Dedifferentiated amniotic fluid mesenchymal stem cell (primary cell): ENCODE measurements at regions not wholly inside any gene's neighbourhood (a gene's known extent, or its start where the extent isn't known, plus 50 kb on each side); places are given as distances from the start of the nearest gene placed in this dataset.

Source experiments
- DNase-seq: peaks from one replicate; pipeline ENCODE4 v3.0.0-alpha.2; 2016; ENCODE audit errors: extremely low spot score

GRCh38 chr1:177585302-177586220 is 384.3 kb downstream of the SEC16B start:
- DNase-seq = no peak

GRCh38 chr1:177573901-177574300 is 396.0 kb downstream of the SEC16B start:
- DNase-seq = no peak

- DNase-seq = no peak
Observed at GRCh38 chr1:177571485-177572076, 398.3 kb downstream of the SEC16B start.

GRCh38 chr1:177571076-177571475 is 398.8 kb downstream of the SEC16B start:
- no peak for DNase-seq

- DNase-seq = no peak
Observed at GRCh38 chr1:177569476-177569875, 398.7 kb downstream of the BRINP2 start.

- DNase-seq = no peak
Observed at GRCh38 chr1:177568622-177569021, 397.9 kb downstream of the BRINP2 start.

- no peak for DNase-seq
Observed at GRCh38 chr1:177567393-177567792, 396.6 kb downstream of the BRINP2 start.

GRCh38 chr1:177566495-177566894 is 395.7 kb downstream of the BRINP2 start:
- no peak for DNase-seq

GRCh38 chr1:177561436-177561835 is 390.7 kb downstream of the BRINP2 start:
- DNase-seq = no peak

GRCh38 chr1:177558372-177558771 is 387.6 kb downstream of the BRINP2 start:
- no peak for DNase-seq

- DNase-seq = no peak
Observed at GRCh38 chr1:177556163-177556562, 385.4 kb downstream of the BRINP2 start.

- no peak for DNase-seq
Observed at GRCh38 chr1:177547200-177547599, 376.4 kb downstream of the BRINP2 start.

GRCh38 chr1:177546346-177546745 is 375.6 kb downstream of the BRINP2 start:
- DNase-seq = no peak

GRCh38 chr1:177526201-177526600 is 355.4 kb downstream of the BRINP2 start:
- no peak for DNase-seq

- no peak for DNase-seq
Observed at GRCh38 chr1:177525176-177525575, 354.4 kb downstream of the BRINP2 start.

GRCh38 chr1:177517546-177517945 is 346.8 kb downstream of the BRINP2 start:
- DNase-seq = no peak

GRCh38 chr1:177514207-177514606 is 343.4 kb downstream of the BRINP2 start:
- DNase-seq = no peak

- no peak for DNase-seq
Observed at GRCh38 chr1:177511036-177511435, 340.3 kb downstream of the BRINP2 start.

GRCh38 chr1:177505905-177506590 is 335.3 kb downstream of the BRINP2 start:
- no peak for DNase-seq

- DNase-seq = no peak
Observed at GRCh38 chr1:177495878-177496277, 325.1 kb downstream of the BRINP2 start.

GRCh38 chr1:177490786-177491185 is 320.0 kb downstream of the BRINP2 start:
- DNase-seq = no peak

- no peak for DNase-seq
Observed at GRCh38 chr1:177490036-177490639, 319.4 kb downstream of the BRINP2 start.
